G401 (cell line): ENCODE measurements at regions not wholly inside any gene's neighbourhood (a gene's known extent, or its start where the extent isn't known, plus 50 kb on each side); places are given as distances from the start of the nearest gene placed in this dataset.
"Not testable (repeated sequence)": the region's sequence is repeated elsewhere in the genome, so short reads cannot be mapped to it uniquely, and the experiment has no call there.

Experiments used
- DNase-seq: peaks from one replicate; pipeline ENCODE4 v3.0.0-alpha.2; 2015; ENCODE audit warnings: low spot score
- in situ Hi-C: cut with HindIII; loops from 2 replicates; pipeline ENCODE4 v1.10.0; 2016; ENCODE audit warnings: low sequenced_read_pairs, mixed read lengths

GRCh38 chr3:145429546-145429945, 731.4 kb downstream of the PLOD2 start:
- in situ Hi-C loops, result no loop called here
- DNase-seq, result no peak

GRCh38 chr3:145448436-145448835, 712.5 kb downstream of the PLOD2 start:
- DNase-seq, result no peak
- in situ Hi-C loops, result no loop called here

DNA sequence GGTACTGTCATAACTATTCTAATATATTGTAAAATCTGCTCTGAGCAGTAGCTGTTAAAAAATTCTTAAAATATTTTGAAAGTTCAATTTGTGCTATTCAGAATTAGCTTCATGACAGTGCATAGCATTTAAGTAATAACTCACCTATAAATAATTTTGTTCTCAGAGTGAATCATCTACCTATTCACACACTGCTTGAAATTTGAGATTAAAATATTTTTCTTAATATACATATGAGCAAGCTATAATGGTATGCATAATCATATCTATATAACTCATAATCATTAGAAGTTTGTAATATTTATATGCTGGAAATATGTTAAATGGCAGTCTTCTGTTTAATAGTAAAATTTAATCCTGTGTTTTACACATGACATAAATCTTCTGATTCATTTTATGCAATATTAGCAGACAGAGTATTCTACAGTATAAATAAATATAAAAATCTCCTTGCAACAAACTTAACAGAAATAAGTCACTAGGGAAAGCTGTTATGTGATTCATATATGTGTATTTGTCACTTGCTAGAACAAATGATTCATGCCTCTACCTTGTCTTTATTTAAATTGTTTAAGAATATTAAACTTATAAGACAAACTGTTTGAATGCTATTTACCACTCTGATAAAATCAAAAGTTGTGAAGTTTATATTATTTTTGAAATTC, 710.8 kb downstream of the PLOD2 start:
- in situ Hi-C loops, result no loop called here
- DNase-seq, result no peak

DNA sequence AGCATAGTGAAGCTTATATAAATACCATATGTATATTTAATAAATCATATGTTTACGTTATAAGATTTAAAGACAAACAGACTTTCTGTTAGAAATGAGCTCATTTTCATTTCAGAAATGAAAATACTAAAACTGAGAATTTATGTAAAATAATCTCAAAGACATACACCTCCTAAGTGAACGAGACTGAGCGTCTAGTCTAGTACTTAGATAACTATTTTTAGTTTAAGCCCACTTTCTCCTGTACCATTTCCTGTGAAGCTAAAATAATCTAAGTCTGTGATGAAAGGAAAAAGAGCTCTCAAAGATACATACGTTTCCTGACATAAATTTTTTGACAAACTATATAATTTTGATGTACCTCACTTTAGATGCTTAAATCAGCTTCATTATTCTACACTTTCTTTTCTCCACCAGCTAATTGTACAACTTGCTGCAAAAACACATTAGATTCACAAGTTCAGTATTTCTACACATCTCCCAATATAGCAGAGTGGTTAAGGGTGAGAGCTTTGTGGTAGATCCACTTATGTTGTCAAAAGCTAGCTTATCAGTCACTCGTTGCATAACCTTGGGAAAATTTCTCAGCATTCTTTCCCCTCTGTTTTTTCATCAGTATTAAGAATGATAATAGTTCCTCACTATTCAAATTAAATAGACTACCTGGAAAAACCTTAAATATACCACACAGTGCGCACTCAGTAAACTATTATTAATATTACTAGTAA, 703.0 kb downstream of the PLOD2 start:
- in situ Hi-C loops, result no loop called here

GRCh38 chr3:145459681-145460080, 701.3 kb downstream of the PLOD2 start:
- DNase-seq, in situ Hi-C loops: not testable (repeated sequence)

More for the DNA sequence above, 703.0 kb downstream of the PLOD2 start:
- no peak for DNase-seq

DNA sequence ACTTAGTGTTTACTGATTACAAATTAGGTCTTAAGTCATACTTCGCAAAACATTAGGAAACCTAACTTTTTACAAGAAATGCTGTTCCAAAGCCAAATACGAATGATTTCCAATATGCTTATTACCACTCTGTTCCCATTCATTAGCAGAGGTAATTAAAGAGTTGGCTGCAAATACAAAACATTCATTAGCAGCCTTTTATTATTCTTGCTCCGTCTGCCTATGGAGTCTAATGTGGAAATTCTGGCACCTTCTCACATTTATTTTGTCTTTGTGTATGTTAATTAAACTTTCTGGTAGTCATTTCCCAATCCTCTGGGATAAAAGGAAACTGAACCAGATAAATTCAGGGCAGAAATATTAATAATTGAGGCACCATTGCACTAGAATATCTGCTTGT, 689.0 kb downstream of the PLOD2 start:
- in situ Hi-C loops, result no loop called here
- DNase-seq, result no peak

- DNase-seq, in situ Hi-C loops: not testable (repeated sequence)
Measured at GRCh38 chr3:145482735-145483134, 678.2 kb downstream of the PLOD2 start.

GRCh38 chr3:145483992-145484391, 677.0 kb downstream of the PLOD2 start:
- in situ Hi-C loops, result no loop called here

GRCh38 chr3:145489011-145489410, 672.0 kb downstream of the PLOD2 start:
- in situ Hi-C loops, result no loop called here
- DNase-seq, result no peak

More at GRCh38 chr3:145483992-145484391, 677.0 kb downstream of the PLOD2 start:
- no peak for DNase-seq

DNA sequence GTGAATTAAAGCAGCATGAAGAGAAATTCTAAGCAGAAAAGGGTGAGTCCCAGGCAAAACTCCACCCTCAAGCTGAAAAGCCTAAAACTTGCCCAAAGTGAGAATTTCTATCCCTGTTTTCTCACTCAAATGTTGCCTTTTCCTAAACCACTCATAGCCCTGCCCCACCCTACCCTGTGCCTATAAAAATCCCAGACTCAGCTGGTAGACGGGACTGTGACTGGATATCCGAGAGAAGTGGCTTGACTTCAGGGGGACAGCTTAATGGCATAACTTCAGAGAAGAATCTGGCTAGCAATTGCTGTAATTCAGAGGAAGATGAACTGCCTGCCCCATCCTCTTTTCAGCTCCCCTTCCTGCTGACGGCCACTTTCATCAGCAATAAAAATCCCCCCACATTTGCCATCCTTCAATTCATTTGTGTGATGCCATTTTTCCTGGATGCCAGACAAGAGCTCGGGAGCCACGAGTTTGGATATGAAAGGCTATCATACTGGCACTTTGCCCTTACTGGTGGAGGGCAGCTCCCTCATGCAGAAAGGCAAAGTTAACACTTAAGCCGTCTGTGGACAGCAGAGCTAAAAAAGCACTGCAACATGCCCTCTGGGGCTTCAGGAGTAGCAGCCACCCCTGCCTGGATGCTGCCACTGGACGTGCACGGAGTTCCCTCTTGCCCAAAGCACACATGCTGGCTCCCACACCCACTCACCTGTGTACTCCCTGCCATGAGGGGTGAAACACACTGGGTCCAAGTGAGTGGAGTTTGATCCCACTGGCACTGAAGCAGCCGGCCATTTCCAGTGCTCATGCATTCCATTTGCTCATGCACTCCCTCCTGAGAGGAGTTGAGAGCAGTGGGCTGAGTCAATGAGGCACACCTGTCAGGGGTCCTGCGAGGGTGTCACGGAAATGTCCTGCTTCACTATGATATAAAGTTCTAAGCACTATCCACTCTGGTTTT, 670.6 kb downstream of the PLOD2 start:
- no peak for DNase-seq
- in situ Hi-C loops, result no loop called here

DNA sequence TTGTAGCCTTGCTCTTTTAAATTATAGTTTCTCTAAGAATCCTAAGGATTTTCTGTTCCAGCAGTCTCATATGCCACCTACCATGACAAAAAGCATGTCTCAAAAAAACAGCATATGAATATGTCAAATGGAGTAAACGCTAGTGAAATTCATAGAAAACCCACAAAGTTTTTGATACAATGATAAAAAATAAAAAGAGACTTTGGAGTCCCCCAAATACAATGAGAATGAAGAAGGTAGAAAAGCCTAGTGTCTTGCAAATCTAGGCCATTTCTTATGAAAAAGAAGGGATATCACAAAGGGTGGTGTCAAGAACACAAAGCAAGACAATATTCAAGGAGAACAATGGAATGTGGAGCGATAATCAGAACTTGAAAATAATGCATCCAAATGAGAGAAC, 668.5 kb downstream of the PLOD2 start:
- in situ Hi-C loops, result no loop called here
- DNase-seq, result no peak

DNA sequence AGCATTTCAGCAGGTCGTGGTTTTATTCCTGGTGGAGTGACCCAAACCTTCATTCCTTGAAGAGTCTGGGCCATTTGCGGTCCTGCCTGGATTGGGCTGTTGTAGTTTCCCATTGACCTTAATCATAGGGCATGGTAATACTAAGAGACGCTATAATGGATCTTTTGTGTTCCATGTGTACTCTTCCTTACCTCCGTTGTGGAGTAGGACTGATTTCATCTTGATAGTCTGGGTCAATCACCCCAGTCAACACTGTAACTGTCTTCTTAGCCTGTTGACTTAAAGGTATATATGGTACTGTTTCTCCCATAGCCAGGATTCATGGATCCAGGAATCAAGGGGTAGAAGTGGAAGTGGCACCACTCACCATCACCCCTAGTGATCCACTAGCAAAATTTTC, 643.6 kb downstream of the PLOD2 start:
- DNase-seq, in situ Hi-C loops: not testable (repeated sequence)

GRCh38 chr3:145518639-145519038, 642.3 kb downstream of the PLOD2 start:
- in situ Hi-C loops, result no loop called here
- DNase-seq, result no peak

DNA sequence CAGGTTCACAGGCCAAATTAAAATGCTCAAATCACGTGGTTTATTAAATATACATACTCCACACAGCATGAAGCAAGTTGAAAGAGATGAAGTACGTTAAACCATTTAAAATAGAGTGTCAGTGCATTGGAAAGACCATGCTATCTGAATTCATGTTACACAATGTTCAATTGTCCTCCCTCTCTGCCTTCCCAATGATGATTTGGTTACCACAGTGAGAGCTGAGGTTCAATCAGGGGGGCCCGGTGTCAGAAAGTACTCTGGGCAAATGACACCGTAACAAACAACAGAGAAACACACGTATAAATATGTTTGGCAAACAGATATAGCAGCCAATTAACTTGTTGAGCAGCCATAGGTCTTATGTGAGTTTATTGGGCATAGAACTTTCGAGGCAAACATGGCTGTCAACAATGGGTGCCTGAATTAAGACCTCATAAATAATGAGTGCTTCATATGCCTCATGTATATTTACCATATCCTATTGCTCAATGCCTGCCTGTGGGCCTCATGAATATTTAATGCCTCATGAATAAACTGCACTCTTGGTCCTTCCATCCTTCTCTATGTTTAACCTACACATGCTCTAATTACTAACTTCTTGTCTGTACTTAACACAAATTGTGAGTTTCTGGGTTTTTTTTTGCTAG, 641.5 kb downstream of the PLOD2 start:
- DNase-seq, result no peak
- in situ Hi-C loops, result no loop called here

DNA sequence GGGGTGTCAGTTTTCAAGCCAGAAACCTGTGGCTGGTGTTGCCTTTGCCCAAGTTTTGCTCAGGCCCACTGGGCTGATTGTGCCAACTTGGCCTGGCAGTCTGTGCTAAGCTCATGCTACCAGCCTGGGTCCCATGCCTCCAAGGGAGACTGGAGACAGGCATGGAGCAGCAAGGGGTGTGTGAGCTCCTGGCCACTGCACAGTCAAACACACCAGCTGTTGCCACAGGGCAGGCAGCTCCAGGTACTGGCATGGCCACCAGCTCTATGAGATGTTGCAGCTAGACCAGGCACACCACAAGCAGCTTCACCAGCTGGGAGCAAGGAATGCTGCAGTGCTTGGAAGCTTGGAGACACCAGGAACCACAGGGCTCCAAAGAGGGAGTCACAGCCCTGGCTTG, 638.8 kb downstream of the PLOD2 start:
- no peak for DNase-seq
- in situ Hi-C loops, result no loop called here

DNA sequence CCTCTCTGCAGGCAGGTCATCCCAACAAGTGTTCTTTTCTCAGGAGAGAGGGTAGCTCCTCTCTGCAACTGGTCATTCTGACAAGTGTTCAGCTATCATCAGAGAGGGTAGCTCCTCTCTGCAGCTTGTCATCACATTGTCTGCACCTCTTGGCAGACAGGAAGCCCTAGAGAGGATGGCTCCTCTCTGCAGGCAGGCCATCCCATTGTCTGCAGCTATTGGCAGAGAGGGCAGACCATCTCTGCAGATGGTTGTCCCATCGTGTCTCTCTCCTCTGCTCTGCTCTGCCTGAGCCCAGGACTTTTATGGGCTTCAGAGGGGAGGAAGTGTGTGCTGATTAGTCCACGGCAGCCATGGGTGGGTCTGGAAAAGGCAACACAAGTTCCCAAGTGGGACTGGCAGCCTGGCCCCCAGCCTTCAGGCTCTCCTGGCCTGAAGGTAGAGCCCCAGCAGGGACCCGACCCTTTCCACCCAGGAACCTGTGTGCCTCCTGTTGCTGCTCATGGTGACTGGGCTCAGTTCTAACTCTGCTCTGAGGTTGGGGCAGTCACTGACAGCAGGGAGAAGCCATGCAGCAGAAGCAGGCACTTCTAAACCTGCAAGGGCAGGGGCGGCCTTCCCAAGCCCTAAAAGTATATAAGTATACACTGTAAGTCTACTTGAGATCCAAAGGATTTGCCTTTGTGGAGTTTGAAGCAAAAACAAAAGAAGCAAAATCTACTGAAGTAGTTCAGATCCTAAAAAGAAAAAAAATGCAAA, 637.9 kb downstream of the PLOD2 start:
- in situ Hi-C loops, result no loop called here
- no peak for DNase-seq

DNA sequence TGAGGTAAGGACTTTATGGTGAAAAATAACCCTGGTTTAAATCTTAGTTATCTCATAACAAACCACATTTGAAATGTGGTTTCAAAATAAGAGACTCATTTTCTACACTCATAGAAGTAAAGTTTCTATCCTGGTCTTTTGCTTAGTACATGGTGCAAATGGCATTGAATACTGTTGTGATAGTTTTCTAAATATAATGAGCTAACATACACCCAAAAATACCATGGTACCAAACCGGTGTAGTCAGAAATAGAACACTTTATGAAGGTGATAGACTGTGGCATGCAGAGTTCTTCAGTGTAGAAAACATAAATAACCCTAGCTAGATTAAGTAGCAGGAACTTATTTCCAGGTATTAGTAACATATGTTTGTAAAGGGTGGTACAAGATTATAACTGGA, 629.4 kb downstream of the PLOD2 start:
- in situ Hi-C loops, result no loop called here
- DNase-seq, result no peak

GRCh38 chr3:145533696-145534095, 627.3 kb downstream of the PLOD2 start:
- no peak for DNase-seq
- in situ Hi-C loops, result no loop called here

DNA sequence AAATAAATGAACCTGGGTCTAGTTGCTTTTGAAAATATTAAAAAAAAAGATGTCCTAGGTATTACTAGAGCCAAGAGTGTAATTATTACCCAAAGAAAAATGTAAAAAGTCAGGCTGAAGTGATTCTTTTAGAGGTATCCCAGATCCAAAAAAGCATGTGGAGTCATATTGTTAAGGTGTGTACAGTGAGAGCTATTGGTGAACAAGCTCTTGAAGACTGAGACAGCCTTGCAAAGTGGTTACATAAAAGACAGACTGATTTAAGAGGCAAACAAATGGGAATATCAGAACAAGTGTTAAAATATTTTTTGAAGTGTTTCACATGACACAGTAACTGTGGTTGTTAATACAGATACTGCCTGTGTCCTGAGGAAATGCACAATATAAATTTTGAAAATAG, 624.5 kb downstream of the PLOD2 start:
- in situ Hi-C loops, result no loop called here
- no peak for DNase-seq
